WTC11 (cell line): ENCODE measurements at regions not wholly inside any gene's neighbourhood (a gene's known extent, or its start where the extent isn't known, plus 50 kb on each side); places are given as distances from the start of the nearest gene placed in this dataset.

Source experiments
- ATAC-seq: fragments of 200-7000 bp; cut with Tn5 transposase; 2 replicates; pipeline ENCODE4 v1.10.0; 2021; ENCODE audit warnings: mild to moderate bottlenecking, moderate library complexity
- CTCF ChIA-PET: fragments of 300-600 bp; sonication (Branson Sonifier 250); formaldehyde crosslinking; loops from one replicate; lab custom pipeline; 2021; ENCODE audit warnings: antibody characterized with exemption; lab: Charles Lee
- POLR2A ChIA-PET: fragments of 350-600 bp; sonication (Branson Sonifier 250); formaldehyde crosslinking; loops from one replicate; lab custom pipeline; 2021; ENCODE audit warnings: antibody characterized with exemption; lab: Charles Lee
- DNase-seq: peaks from one replicate; pipeline ENCODE4 v3.0.0; 2021; ENCODE audit warnings: low spot score
- H3K27ac Mint-ChIP-seq: 2 replicates; pipeline ENCODE4 v1.8.0; 2021; ENCODE audit warnings: mixed read lengths
- H3K27me3 Mint-ChIP-seq: 2 replicates; pipeline ENCODE4 v1.8.0; 2021; ENCODE audit warnings: low read depth, mild to moderate bottlenecking, moderate library complexity, mixed read lengths
- H3K36me3 Mint-ChIP-seq: 2 replicates; pipeline ENCODE4 v1.8.0; 2021; ENCODE audit warnings: mixed read lengths
- H3K4me1 Mint-ChIP-seq: 2 replicates; pipeline ENCODE4 v1.8.0; 2022; ENCODE audit warnings: mixed read lengths
- H3K4me3 Mint-ChIP-seq: 2 replicates; pipeline ENCODE4 v1.8.0; 2021; ENCODE audit warnings: mild to moderate bottlenecking, moderate library complexity, mixed read lengths
- H3K9me3 Mint-ChIP-seq: 2 replicates; pipeline ENCODE4 v1.8.0; 2021; ENCODE audit warnings: mixed read lengths
- ARID4B ChIP-seq: sonication (generic); formaldehyde crosslinking; IDR thresholded peaks from 2 replicates; pipeline ENCODE4 v1.8.0; 2023; ENCODE audit warnings: missing genetic modification reagents, mild to moderate bottlenecking, borderline replicate concordance
- CREM ChIP-seq: sonication (generic); formaldehyde crosslinking; IDR thresholded peaks from 2 replicates; pipeline ENCODE4 v1.8.1; 2022; ENCODE audit warnings: mild to moderate bottlenecking, missing genetic modification reagents, moderate library complexity
- FOXJ3 ChIP-seq: sonication (generic); formaldehyde crosslinking; IDR thresholded peaks from 2 replicates; pipeline ENCODE4 v1.9.0; 2021; ENCODE audit warnings: missing genetic modification reagents, mild to moderate bottlenecking, borderline replicate concordance
- GABPB1 ChIP-seq: sonication (generic); formaldehyde crosslinking; IDR thresholded peaks from 2 replicates; pipeline ENCODE4 v1.8.1; 2023; ENCODE audit warnings: mild to moderate bottlenecking, missing genetic modification reagents
- GRHL2 ChIP-seq: fragments of 250-450 bp; sonication (Bioruptor Pico); IDR thresholded peaks from 2 replicates; pipeline ENCODE4 v1.8.0; 2022; ENCODE audit warnings: mild to moderate bottlenecking, moderate library complexity; ENCODE audit not compliant: insufficient replicate concordance, severe bottlenecking
- HMGA2 ChIP-seq: fragments of 250-450 bp; sonication (Bioruptor Pico); IDR thresholded peaks from 2 replicates; pipeline ENCODE4 v1.4.0; 2021; ENCODE audit warnings: mild to moderate bottlenecking, moderate library complexity
- JAZF1 ChIP-seq: fragments of 250-450 bp; sonication (Bioruptor Pico); IDR thresholded peaks from 2 replicates; pipeline ENCODE4 v1.9.0; 2021; ENCODE audit warnings: moderate library complexity, mild to moderate bottlenecking, inconsistent platforms
- NR2C2 ChIP-seq: sonication (generic); formaldehyde crosslinking; IDR thresholded peaks from 2 replicates; pipeline ENCODE4 v1.8.0; 2022; ENCODE audit warnings: mild to moderate bottlenecking, missing genetic modification reagents
- OVOL2 ChIP-seq: fragments of 250-450 bp; sonication (Bioruptor Pico); IDR thresholded peaks from 2 replicates; pipeline ENCODE4 v1.9.0; 2021; ENCODE audit warnings: mild to moderate bottlenecking, borderline replicate concordance
- RORB ChIP-seq: fragments of 250-450 bp; sonication (Bioruptor Pico); IDR thresholded peaks from 2 replicates; pipeline ENCODE4 v1.9.0; 2021; ENCODE audit warnings: mild to moderate bottlenecking
- TEAD1 ChIP-seq: sonication (generic); formaldehyde crosslinking; IDR thresholded peaks from 2 replicates; pipeline ENCODE4 v1.8.0; 2022; ENCODE audit warnings: mild to moderate bottlenecking, missing genetic modification reagents
- TEAD4 ChIP-seq: sonication (generic); formaldehyde crosslinking; IDR thresholded peaks from 2 replicates; pipeline ENCODE4 v1.8.0; 2022; ENCODE audit warnings: mild to moderate bottlenecking, missing genetic modification reagents
- ZNF263 ChIP-seq: sonication (generic); formaldehyde crosslinking; IDR thresholded peaks from 2 replicates; pipeline ENCODE4 v1.8.1; 2022; ENCODE audit warnings: low read depth, mild to moderate bottlenecking, moderate library complexity, missing genetic modification reagents
- ZNF317 ChIP-seq: sonication (generic); formaldehyde crosslinking; IDR thresholded peaks from 2 replicates; pipeline ENCODE4 v1.8.1; 2023; ENCODE audit warnings: low read depth, mild to moderate bottlenecking, moderate library complexity, missing genetic modification reagents, borderline replicate concordance
- ZNF423 ChIP-seq: fragments of 250-450 bp; sonication (Bioruptor Pico); IDR thresholded peaks from 2 replicates; pipeline ENCODE4 v2.1.2; 2022; ENCODE audit warnings: mild to moderate bottlenecking, moderate library complexity
- ZNF512 ChIP-seq: sonication (generic); formaldehyde crosslinking; IDR thresholded peaks from 2 replicates; pipeline ENCODE4 v1.8.1; 2022; ENCODE audit warnings: missing genetic modification reagents, borderline replicate concordance
- TF ChIP-seq, protein P1 (sequence below): sonication (generic); formaldehyde crosslinking; IDR thresholded peaks from 2 replicates; pipeline ENCODE4 v1.8.1; 2022; ENCODE audit warnings: mild to moderate bottlenecking, missing genetic modification reagents, moderate library complexity, borderline replicate concordance

DNA sequence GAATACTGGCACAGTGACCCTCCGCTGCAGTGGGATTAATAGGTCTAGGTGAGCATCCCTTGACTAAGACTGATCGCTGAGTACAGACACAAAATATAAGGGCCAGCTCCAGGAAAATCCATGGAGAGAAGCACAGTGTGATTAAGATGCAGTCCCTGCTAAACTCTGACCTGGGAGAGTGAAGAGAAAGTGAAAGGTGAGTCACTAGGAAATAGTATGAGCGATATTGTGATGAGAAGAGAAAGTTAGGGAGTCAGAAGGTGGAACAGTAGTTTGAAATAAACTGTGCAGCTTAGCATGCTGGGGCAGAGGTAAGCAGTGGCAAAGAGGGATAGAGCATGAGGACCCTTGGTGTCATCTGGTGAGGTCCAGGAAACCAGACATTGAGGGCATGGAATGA lies 278.6 kb upstream of the MAP3K7 start (continued):
- no peak for TF ChIP-seq ARID4B (CRISPR knock-in tag)

DNA sequence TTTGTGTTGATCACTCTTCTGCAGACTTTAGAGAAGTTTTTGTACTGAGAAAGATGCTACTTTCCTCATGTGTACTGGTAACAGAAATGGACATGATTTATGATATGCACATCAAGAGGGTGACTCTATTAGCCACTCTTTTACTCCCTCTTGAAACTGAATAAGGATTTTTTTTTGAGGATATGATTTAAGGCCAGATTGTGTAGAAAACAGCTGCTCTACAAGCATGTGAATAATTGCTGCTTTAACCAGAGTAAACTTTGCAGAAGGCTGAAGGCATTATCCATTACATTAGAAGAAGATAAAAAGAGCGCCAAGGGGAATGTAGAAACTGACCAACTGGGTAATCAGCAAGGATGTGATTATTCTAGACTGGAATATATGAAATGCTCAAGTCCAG lies 276.2 kb upstream of the MAP3K7 start:
- Mint-ChIP-seq H3K27me3 (no peaks in the 10 kb centered on the region), H3K9me3 (0 out of 2 replicates have a peak, but pooled peaks cover 3% of the 10 kb centered on the region), H3K36me3 (no peaks in the 10 kb centered on the region), H3K4me3 (no peak overlapping the region), H3K4me1 (peaks cover 8% of the 10 kb centered on the region), H3K27ac (no peak overlapping the region)
- ATAC-seq (no peak), DNase-seq (no peak)
- CTCF ChIA-PET, result no interaction called here
- no peak for TF ChIP-seq OVOL2 (CRISPR knock-in tag)
- POLR2A ChIA-PET, result no interaction called here

DNA sequence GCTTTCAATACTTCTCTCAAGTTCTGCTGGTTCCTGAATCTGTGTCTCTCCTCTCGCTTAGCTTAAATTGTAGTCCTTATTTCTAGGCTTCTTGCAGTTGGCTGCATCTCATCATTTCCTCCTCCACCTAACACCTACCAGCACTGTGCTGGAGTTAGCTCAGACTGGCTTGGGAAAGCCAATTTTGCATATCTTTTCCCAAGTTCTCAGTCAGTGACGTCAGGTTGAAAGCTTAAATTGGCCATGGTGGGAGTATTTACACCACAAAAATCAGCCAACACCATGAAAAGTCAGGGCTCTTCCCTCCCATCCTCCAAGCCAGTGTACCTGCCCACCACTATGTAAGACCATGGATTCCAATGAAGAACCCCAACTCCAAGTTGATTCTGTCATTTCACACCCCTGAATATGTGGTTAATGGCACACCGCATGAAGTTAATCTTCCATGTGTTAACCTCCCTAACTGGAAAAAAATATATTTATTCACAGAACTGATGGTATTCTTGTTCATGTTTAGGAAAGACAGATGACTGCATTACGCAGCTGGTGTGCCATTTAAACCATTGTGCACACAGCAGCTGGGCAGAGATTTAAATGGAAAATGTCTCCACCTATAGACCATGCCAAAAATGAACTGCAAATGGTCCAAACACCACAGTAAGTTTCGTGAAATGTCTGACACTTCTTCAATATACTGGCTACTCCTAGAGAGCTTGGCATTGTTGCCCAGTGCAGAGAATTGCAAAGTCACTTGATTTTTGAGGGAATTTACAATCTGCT lies 274.1 kb upstream of the MAP3K7 start:
- Mint-ChIP-seq H3K36me3 (no peaks in the 10 kb centered on the region), H3K4me1 (peaks cover 8% of the 10 kb centered on the region), H3K9me3 (0 out of 2 replicates have a peak, but pooled peaks cover 3% of the 10 kb centered on the region), H3K27me3 (no peaks in the 10 kb centered on the region), H3K27ac (no peak overlapping the region), H3K4me3 (no peak overlapping the region)
- CTCF ChIA-PET, result interaction anchor here (1.2 to 1.3 kb wide), 2 partner anchors 230 to 251 kb away, joined by 3 to 4 read pairs; no protein-coding TSS in a partner anchor
- no peak for TF ChIP-seq FOXJ3 (CRISPR knock-in tag)
- peak; percentile 95 for TF ChIP-seq ZNF317 (CRISPR knock-in tag)
- DNase-seq (no peak), ATAC-seq (no peak)
- POLR2A ChIA-PET, result no interaction called here

DNA sequence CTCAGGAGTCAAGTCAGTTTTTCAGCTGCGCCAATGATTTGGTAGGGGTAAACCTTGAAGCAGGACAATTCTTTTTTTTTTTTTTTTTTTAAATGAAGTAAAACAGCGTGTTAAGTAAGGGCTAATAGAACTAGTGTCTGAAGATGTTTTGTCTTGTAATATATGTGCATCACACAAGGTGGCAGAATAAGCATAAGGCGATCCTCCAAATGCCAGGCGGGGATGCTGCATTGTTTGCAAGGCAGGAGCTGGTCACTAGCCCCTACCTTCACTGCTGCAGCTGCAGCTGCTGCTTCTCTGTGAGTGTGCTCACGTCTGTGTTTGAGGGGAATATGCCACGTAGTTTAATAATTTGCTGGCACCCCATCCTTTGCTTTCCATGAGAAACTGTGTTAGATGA lies 272.7 kb upstream of the MAP3K7 start:
- DNase-seq (peak; percentile 13), ATAC-seq (peak; percentile 53; the same call in 1 of the 2 replicates)
- ChIA-PET CTCF (interaction anchor here (0.7 to 1.3 kb wide), 6 partner anchors 27 to 249 kb away, joined by 3 to 8 read pairs (median 4); no protein-coding TSS in a partner anchor), POLR2A (interaction anchor here (0.7 kb wide), 1 partner anchor 182 kb away, joined by 3 read pairs; no protein-coding TSS in a partner anchor)
- peaks cover 8% of the 10 kb centered on the region for H3K4me1 Mint-ChIP-seq
- H3K27me3 Mint-ChIP-seq, result no peaks in the 10 kb centered on the region
- H3K9me3 Mint-ChIP-seq, result 0 out of 2 replicates have a peak, but pooled peaks cover 3% of the 10 kb centered on the region
- H3K36me3 Mint-ChIP-seq, result no peaks in the 10 kb centered on the region
- no peak overlapping the region for H3K4me3 Mint-ChIP-seq
- no peak overlapping the region for H3K27ac Mint-ChIP-seq
- TF ChIP-seq JAZF1 (CRISPR knock-in tag) (no peak), HMGA2 (no peak), CREM (CRISPR knock-in tag) (no peak), ZNF423 (CRISPR knock-in tag) (no peak), GRHL2 (CRISPR knock-in tag) (no peak), GABPB1 (CRISPR knock-in tag) (no peak), ZNF317 (CRISPR knock-in tag) (no peak), ZNF512 (CRISPR knock-in tag) (no peak), ZNF263 (CRISPR knock-in tag) (no peak), TEAD1 (no peak), RORB (no peak), TEAD4 (CRISPR knock-in tag) (no peak), NR2C2 (CRISPR knock-in tag) (no peak)
- TF ChIP-seq, protein P1, sequence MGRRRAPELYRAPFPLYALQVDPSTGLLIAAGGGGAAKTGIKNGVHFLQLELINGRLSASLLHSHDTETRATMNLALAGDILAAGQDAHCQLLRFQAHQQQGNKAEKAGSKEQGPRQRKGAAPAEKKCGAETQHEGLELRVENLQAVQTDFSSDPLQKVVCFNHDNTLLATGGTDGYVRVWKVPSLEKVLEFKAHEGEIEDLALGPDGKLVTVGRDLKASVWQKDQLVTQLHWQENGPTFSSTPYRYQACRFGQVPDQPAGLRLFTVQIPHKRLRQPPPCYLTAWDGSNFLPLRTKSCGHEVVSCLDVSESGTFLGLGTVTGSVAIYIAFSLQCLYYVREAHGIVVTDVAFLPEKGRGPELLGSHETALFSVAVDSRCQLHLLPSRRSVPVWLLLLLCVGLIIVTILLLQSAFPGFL (CRISPR knock-in tag), result no peak
